Activated T-cell treated with anti-CD3 and anti-CD28 coated beads for 48 hours (primary cell): ENCODE measurements at regions not wholly inside any gene's neighbourhood (a gene's known extent, or its start where the extent isn't known, plus 50 kb on each side); places are given as distances from the start of the nearest gene placed in this dataset.
A peak's percentile ranks its signal among the peaks of the same experiment; 100 is the strongest.

Source experiments
- DNase-seq: peaks from one replicate; pipeline ENCODE4 v3.0.0-alpha.2; 2020; ENCODE audit warnings: low read depth

DNA sequence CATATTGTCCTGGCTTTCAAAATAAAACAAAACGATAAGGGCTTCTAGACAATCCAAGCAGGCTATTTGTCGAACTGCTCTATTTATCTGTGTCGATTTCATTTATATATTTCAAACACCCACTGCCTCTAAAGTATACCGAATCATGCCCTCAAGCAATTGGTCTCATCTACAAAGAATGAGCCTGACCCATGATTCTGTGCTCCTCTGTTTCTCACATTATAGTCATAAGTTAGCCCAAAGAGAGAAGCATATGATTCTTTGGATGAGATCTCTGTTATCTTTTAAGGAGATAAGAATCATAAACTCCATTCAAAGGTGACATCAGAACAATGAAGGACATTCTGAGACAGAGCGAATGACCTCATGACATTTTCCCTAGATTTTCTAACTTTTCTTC, 191.1 kb downstream of the MAP2K6 start:
- DNase-seq, result no peak

DNA sequence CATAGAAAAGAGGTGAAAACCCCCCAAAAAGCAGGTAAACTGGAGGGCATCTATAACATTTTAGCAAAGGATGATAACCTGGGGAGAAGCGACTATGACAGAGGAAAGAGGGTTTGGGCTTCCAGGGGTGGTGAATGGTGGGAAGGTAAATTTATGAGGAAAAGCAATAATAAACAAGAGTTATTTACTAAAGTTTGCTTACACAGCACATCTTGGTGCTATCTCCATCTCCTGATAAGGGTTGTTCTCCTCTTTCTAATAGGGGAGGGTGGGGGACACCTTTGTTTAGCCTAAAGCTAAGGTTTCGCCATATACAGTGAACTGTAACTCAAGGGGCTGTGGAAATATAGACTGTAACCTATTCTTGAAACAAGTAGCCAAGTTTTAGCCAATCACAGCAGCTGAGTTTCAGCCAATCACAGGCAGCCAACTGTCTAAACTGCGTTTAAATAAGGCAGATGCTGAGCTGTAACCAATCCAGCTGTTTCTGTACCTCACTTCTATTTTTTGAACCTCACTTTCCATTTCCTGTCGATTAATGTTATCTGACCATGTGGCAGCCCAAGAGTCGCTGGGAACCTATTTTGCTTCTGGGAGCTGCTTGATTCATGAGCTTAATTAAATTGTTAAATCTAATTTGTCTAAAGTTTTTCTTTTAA, 191.8 kb downstream of the MAP2K6 start:
- no peak for DNase-seq

DNA sequence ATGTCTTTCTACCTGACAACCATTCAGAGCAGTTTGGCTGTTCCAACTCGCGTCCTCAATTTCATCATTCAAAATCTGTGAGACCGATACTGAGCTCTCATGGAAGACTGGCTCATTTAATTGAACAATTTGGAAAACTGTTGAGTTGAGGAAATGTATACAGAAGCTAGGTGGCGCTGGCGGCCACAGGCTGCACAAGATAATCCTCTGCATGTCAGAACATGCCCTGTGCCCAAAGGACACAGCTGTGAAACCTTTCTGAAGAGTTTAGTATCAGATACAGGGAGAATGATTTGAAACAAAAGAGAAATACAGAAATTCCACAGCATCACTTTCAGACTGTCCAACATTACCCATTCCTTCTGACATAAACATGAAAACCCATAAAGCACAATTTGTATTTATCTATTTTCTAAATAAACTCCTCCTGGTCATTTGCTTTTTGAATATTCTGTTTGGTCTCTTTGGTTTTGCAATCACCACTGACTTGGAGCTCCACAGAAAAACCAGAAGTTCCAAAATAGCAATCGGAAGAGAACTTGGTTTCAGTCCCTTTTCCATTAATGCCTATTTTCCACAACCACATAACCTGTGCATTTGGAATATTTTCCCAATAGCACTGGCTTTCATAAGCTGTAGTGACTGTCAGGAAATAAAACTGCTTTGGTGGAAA, 192.8 kb downstream of the MAP2K6 start:
- DNase-seq, result peak; percentile 3

DNA sequence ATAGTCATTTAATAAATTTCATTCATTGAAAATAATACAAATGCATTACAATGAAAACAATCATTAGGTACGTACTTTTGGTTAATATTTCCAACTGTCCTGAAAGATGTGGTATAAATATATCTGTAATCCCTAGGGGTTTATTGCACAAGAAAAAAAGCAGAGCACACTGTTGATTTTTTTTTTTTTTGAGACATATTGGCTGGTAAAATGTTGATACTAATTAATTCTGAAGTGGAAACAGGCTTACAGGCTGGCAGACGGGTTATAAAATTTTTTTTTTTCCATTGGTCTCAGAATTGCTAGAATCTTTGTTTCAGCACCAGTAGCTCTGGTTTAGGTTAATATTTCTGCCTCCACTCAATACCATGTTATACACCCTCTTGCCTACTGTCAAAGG, 193.6 kb downstream of the MAP2K6 start:
- no peak for DNase-seq

DNA sequence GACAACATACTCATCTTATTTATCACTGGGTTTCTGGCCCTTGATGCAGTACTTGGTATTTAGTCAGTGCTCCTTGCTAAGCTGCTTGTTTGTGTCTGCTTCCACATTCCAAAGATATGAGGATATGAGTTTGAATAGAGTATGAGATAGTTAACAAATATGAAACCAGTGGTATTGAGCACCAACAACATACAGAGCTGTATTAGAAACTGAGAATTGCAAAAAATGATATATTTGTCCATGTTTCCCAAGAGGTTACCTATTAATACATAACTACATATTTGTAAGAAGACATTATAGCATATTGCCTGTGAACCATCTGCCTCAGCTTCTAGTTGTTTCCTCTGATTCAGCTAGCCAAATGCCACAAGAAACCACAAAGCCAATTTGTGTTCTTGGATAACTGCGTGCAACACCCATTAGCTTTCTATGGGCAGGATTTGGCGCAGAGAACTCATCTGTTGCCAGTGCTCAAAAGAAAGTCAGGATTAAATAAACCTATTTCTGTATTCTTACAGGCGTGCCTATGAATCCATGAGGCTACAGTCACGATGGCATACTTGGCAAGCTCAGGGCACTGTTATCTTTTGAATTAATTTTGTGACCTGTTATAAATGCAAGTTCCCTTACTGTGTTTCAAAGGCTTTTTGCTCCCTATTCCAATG, 194.4 kb downstream of the MAP2K6 start:
- no peak for DNase-seq

DNA sequence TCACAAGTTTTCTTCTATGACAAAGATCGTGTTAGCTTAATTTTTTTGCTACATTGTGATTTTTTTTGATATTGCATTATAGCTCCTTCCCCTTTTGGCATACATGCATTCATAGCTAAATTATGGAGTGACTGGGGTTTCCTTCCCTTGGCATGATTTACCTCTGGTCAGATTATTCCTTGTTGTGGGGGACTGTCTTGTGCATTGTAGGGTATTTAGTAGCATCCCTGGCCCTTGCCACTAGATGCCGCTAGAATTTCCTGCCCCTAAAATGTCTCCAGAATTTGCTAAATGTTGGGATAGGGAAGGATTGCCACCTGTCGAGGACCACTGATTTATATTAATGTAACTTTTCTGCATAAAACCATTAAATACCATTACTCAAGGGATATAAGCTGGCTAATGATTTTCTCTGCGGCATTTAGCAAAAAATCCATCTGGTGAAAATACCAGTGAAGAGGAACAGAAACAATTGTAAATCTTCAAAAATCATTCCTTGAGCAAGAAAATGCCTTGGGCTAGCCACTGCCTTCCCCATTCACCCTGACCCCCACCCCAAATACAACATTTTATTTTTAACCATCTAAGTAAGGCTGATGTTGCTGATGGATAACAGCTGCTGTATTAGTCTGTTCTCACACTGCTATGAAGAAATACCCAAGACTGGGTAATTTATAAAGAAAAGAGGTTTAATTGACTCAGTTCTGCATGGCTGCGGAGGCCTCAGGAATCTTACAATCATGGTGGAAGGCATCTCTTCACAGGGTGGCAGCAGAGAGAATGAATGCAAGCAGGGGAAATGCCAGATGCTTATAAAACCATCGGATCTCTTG, 195.2 kb downstream of the MAP2K6 start:
- no peak for DNase-seq

DNA sequence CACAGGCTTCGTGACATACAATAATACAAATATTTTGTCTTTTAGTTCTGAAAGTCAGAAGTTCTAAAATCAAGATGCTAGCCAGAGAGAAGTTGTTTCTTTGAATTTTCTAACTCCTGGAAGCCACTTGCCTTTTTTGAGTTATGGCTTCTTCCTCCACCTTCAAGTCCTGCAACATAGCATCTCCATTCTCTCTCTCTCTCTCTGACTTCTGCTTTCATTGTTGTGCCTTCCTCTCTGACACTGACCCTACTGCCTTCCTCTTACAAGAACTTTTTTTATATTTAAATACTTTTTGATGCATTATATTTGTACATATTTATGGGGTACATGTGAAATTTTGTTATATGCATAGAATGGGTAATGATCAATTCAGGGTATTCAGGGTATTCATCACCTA, 205.9 kb downstream of the MAP2K6 start:
- DNase-seq, result no peak

DNA sequence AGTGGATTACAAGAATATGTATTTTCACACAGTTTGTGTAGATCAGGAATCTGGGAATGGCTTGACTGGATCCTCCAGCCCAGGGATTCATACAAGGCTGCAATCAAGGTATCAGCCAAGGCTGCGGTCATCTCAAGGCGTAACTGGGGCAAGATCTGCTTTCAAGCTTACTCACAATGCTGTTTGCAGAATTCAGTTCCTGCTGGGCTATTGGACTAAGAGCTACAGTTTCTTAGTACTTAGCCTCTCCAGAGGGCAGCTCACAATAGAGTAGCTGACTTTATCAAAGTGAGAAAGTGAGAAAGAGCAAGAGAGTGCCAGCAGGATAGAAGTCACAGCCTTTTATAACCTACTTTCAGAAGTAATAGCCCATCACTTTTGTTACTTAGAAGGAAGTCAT, 211.0 kb downstream of the MAP2K6 start:
- no peak for DNase-seq

DNA sequence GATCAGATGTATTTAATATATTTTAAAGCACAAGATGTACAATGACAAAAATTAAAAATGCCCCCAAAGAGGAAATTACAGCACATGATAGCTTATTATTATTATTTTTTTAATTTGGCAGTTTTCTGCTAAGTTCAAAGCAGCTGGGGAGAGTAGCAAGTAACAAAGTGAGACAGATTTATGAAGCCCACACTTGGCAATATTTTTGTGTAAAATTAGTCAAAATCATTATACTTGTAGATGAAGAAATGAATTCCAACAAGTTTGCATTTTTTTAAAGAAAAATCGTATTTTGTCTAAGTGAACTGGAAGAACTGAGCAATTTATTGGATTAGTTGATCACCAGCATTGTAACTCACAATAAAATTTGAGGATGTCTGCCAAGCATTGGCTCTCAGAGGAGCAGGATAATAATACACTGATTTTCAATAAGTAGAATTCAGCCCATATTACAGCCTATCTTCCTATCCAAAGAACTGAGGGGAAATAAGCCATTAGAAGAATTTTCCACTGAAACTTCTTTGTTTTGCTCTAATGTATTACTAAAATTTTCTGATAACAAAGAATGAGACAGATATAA, 215.6 kb downstream of the MAP2K6 start:
- no peak for DNase-seq

DNA sequence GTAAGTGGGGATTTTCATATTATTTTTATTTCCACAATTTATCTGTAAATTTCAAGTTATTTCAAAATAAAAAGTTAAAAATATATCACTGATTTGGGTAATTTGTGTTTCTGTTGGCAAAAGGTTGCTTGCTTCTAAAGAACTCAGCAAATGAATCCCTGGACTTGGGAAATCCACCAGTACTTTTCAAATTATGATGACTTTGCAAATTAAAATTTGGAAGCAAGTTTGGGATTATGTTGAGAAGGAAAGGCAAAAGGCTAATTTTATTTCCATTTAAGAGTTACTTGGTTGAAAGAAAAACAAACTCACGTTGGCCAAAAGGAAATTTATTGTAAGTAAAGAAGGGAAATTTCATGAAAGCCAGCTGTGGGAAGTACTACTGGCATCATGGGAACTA, 220.3 kb downstream of the MAP2K6 start:
- no peak for DNase-seq

DNA sequence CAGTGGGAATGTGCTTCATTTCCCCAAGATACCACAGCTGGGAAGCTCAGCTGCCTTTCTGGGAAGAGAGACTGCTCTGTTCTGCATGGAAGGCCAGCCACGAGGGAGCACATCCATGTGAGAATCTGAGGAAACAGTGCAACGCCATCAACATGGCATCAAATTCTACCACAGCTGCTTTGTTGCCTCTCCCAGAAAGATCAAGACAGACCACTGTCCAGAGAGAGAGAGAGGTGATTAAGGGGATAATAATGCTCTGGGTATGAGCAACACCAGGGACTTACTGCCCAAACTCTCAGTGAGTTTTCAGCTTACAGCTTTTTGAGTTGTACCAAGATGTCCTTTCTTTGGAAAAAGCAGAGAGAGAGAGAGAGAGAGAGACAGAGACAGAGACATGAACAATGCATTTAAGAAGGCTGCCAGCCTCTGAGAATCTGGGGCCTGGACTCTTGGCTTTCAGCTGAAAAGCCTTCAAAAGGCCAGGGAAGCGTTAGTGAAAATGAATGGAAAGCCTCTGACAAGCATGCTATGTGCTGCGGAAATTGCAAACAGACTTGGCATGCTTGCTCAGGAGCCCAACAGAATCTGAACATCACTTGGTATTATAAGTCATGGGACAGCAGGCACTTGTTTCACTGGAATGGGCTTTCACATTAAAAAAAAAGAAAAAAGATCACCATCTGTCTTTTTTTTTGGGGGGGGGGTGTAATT, 223.1 kb downstream of the MAP2K6 start:
- DNase-seq, result no peak

DNA sequence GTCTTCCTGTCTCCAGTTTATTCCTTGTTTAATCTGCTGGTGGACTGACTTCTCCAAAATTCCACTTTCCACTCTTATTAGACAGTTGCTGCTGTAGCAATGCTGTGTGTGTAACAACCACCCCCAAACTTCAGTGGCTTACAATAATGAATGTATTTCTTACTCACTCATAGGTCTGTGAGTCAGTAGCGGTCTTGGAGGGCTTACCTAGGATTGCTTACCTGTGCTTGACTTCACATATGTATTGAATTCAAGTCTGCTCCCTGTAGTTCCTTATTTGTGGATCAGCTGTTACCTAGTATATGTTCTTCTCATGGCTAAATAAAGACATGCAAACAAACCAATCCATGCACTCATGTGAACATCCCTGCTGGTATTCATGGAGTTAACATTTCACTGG, 224.6 kb downstream of the MAP2K6 start:
- DNase-seq, result no peak

DNA sequence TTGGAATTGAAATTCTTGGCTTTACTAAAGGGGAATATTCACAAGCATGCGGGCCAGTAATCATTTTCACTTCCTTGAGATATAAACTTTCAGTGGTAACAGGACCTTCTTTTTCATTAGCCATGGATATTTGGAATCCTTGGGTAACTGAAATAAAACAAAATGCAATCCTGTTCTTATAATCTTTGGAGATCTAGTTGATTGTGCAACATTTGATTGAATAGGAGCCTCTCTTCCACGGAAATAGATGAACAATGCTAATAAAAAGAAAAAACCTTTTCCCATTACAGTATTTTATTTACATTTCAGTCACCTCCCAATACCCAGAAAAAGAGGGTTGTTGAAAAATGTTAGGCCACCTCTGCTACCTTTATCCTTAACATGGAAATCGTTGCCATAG, 225.6 kb downstream of the MAP2K6 start:
- no peak for DNase-seq

DNA sequence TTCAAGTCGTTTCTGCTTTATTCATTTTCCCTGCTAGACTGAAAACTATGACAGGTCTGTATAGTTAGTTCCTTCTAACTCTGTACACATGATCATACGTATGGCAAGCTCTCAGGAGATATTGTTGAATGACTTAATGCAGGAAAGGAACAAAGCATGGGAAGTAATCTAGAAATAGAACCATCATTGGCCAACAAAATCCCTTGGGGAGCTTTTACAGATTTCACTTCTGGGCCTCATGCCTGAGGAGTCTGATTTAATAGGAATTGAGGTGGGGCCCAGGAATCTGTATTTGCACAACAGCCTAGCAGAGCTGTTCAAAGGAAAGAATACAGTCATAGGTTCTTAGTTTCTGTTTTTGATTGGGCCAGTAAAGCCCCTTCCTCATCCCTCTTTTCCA, 229.2 kb downstream of the MAP2K6 start:
- DNase-seq, result no peak

DNA sequence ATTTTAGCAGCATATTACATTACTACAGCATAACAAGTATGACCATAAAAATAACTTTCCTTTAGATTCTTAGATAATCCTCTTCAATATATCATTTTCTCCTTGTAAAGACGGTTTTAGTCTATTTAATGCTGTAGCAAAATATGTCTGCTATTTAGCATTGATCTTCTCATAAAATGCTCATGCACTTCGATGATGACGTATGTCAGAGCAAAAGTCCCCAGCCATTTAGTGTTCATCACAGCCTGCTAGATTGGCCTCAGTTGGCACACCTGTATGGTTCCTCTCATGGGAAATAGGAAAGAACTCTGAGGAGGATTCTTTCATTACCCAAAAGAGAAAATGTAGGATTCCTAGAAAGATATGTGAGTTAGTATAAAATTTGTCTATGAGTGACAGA, 232.2 kb downstream of the MAP2K6 start:
- no peak for DNase-seq

DNA sequence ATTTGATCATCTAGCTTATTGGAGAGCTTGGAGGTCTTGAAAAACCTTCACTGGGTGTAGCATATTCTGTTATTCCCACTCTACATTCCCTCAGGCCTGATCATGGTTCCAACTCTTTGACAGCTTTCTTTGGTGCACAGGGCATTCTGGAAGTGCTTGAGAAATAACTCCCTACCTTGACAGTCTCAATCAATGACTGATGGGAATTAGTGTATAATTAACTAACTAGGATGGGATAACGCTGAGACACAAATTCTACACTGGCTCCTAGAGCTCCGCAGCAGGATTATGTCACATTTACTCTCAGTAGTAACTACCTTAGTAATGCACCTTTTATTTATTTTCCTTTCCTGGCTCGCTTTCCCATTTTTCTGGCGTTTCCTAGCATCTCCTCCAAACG, 236.4 kb downstream of the MAP2K6 start:
- no peak for DNase-seq

DNA sequence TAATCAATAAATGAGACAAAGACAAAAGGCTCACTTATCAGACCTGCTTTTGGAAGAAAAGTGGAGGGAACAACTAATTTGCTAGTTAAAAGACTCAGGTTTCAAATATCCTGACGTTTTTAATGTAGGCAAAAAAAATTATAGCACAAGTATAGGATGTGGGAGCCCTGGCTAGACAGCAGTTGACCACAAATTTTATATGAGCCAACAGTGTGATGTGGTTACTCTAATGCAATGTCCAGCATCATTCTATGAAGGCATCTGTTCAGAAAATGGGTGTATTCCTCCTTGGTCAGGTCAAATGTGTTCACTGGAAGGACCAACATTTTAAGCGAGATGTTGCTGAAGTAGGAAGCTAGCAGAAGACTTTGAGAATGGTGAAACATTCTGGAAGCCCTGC, 237.4 kb downstream of the MAP2K6 start:
- DNase-seq, result no peak

DNA sequence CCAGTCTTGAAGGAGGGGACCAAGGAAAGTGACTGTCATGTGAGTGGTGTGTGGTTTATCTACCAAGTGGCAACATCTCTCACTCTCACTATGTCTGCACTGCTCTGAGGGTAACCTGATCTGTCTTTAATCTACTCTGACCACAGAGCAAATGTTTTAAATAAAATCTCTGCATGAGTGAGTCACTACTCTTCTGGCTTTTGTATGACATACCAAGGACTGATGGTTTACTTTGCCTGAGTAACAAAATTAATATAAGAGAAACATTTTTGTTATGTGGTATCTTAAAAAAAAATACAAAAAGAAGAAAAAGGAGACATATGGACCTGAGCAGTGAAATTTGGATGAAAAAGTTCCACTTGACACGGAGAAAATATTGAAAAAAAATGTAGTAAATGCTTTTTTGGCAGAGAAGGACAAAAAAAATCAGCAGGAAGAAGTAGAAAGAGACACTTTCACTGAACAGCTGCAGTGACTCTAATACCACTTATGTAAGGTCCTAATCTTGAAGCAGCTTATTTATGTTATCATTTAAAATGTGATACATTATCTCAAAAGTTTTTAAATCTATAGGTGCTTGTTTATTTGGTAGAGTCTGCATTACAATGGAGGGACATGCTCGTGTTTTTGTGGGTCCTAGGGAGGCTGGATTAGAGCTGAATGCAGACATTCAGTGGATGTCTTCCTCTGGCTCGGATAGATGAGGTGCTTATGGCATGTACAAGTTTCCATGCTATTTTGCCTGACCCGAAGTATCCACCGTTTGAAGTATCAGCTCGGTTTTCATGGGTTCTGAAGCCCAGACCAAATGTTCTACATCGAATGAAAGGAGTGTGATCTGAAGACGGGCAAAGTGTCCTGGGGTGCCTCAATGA, 240.7 kb downstream of the MAP2K6 start:
- no peak for DNase-seq

DNA sequence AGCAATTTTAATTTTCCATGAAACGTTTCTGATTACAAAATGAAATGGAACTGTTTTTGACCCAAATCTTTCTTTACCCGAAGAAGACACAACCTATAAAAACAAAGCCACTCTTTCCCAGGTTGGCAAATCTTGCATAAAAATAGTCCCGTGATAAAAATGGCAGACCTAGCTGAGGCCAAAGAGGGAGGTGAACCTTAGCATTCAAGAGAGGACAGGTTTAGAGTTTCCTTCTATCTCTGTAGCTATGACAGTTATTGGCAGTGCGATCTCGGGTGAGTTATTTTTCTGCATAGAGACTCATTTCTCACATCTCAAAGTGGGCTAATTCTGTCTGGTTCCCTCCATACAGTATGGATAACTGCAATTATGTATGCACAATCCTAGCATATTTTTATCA, 241.4 kb downstream of the MAP2K6 start:
- no peak for DNase-seq

DNA sequence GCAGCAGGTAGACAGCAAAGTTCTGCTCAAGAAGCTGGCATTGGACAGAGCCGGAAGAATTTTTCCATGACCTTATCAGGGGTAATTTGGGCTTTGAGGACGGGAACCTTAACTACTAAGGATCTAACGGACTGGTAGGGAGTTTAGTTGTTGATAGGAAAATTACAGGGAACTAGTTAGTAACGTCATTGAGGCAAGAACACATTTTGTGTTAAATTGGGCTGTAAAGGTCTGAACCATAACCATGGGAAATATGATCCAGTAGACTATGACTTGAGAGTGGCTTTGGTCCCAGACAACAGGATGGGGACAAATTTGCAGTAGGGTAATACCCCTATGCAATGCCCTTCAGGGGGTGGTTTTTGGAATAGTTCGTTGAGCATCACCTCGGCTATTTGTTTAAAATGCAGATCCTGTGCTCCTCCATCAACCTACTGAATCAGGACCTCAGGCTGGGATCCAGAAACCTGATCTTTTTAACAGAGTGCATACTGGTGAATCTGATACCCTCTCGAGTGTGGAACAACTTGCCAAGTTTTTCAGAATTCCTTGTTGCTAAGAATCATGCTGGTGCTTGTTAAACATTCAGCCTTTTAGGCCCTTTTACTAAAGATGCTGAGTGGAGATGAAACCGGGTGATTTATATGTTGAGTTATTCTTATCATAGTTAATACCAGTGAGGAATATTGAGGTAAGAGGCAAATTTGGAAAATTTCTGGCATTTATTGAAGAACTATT, 255.1 kb downstream of the MAP2K6 start:
- DNase-seq, result no peak
